Heart left ventricle (tissue), 13 donors: ENCODE measurements at regions not wholly inside any gene's neighbourhood (a gene's known extent, or its start where the extent isn't known, plus 50 kb on each side); places are given as distances from the start of the nearest gene placed in this dataset.

ENCODE experiments used
- CTCF ChIP-seq, 12 donors: fragments of 200-600 bp; sonication (generic) in 4 of 12; IDR thresholded peaks; one replicate each; pipeline versions ENCODE4 v1.5.0 to v1.8.0; 2018 to 2022; ENCODE audit warnings: antibody characterized with exemption in 12 of 12, mild to moderate bottlenecking in 5 of 12
- POLR2A ChIP-seq, 2 donors: fragments of 450-650 bp; IDR thresholded peaks; one replicate each; pipeline ENCODE4 v1.6.1; 2017; ENCODE audit warnings: antibody characterized with exemption in 2 of 2, mild to moderate bottlenecking in 2 of 2, moderate library complexity in 2 of 2
- donor health status: ischemic (EF 13 %, LVEDD 7.1; RV severe dilation, severe dysfunction).
- donor health status: DM: no; HTN: yes; CAD: no.
- donor health status: DM: no; HTN: no; CAD: no.
- donor health status: ischemic (EF 25% LVEDD 6.9; RV normal size, moderate dysfunction).
- donor health status: ischemic (EF 25% LVEDD 5.7; RV mildly dilated, moderate dysfunction).
- donor health status: ischemic (EF 35%, LVEDD 5.7; RV mildly dilated, moderate dysfunction).
- donor health status: nonischemic (EF 11% LVEDD 7.7; RV severe dilation, severe dysfunction).
- donor health status: DM: yes; HTN: yes; CAD: no.
- donor health status: PGD.
- donor health status: ischemic (EF 29% LVEDD 5.4; RV normal size, mild dysfunction).
- donor health status: nonischemic (EF 23%, LVEDD 6.1; RV moderate dilation, normal function).

GRCh38 chr4:153093396-153093795 is 110.8 kb upstream of the TRIM2 start:
- TF ChIP-seq CTCF (IDR thresholded peaks at IDR 0.05) = no peak
- no peak for TF ChIP-seq POLR2A (IDR thresholded peaks at IDR 0.05)
